ENCODE measurements at regions not wholly inside any gene's neighbourhood (a gene's known extent, or its start where the extent isn't known, plus 50 kb on each side); places are given as distances from the start of the nearest gene placed in this dataset.
"Not testable (repeated sequence)": the region's sequence is repeated elsewhere in the genome, so short reads cannot be mapped to it uniquely, and the experiment has no call there.

GRCh38 chr2:144643537-144644336 is 123.8 kb upstream of the ZEB2 start:
- DNase-seq (ENCODE audit: low read depth): no peak

DNA sequence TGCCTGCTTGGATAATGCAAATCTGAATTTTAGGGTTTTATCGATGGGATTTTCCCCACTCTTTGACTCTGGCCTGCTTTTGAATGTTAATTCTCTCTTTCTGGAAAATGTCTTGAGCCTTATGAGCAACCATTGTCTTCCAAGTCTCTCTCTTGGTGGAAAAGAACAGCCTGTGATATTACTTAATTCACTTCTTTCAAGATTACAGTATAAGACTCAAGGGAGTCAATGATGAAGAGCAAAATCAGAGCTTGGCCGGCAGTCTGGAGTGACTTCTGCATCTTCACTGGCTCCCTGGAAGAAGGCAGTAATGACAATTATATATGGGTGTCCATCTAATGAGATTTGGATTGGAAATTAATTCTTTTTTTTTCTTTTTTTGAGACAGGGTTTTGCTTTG is 122.9 kb upstream of the ZEB2 start:
- DNase-seq (ENCODE audit: low read depth): no peak

DNA sequence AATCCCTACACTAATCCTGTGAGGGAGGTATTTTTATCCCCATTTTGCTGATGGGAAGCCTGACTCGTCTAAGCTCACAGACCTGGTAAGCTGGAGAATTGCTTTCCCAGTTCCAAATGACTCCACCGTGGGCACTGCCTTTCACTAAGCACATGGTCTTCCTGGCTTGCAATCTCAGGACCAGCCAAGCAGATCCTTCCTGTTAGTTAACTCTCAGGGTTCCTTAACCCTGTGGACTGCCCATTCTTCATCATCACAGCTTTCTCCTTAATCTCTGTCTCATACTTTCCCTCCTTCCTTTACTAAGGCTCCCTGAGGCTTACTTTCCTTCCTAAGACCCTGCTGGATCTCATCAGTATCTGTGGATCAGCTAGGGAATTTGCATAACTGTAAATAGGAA is 122.2 kb upstream of the ZEB2 start:
- DNase-seq (ENCODE audit: low read depth): no peak

DNA sequence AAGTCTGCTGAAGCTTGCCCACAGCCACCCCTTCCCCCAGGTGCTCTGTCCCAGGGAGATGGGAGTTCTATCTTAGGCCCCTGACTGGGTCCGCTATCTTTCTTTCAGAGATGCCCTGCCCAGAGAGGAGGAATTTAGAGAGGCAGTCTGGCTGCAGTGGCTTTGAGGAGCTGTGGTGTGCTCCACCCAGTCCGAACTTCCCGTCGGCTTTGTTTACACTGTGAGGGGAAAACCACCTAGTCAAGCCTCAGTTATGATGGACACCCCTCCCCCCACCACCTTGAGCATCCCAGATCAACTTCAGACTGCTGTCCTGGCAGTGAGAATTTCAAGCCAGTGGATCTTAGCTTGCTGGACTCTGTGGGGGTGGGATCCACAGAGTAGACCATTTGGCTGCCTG is 118.3 kb upstream of the ZEB2 start:
- DNase-seq (ENCODE audit: low read depth): not testable (repeated sequence)

DNA sequence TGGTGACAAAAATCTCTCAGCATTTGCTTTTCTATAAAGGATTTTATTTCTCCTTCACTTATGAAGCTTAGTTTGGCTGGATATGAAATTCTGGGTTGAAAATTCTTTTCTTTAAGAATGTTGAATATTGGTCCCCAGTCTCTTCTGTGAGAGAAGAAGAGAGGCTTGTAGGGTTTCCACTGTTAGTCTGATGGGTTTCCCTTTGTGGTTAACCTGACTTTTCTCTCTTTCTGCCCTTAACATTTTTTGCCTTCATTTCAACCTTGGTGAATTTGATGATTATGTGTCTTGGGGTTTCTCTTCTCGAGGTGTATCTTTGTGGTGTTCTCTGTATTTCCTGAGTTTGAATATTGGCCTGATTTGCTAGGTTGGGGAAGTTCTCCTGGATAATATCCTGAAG is 116.9 kb upstream of the ZEB2 start:
- DNase-seq (ENCODE audit: low read depth): not testable (repeated sequence)

DNA sequence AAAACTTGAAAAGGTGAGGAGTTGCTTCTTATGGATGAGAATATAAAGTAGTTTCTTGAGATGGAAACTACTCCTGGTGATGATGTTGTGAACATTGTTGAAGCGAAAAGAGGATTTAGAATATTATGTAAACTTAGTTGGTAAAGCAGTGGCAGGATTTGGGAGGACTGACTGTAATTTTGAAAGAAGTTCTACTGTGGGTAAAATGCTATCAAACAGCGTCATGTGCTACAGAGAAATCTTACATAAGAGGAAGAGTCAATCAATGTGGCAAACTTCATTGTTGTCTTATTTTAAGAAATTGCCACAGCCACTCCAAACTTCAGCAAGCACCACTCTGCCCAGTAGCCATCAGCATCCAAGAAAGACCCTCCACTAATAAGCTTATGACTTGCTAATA is 112.9 kb upstream of the ZEB2 start:
- no peak for DNase-seq (ENCODE audit: low read depth)

DNA sequence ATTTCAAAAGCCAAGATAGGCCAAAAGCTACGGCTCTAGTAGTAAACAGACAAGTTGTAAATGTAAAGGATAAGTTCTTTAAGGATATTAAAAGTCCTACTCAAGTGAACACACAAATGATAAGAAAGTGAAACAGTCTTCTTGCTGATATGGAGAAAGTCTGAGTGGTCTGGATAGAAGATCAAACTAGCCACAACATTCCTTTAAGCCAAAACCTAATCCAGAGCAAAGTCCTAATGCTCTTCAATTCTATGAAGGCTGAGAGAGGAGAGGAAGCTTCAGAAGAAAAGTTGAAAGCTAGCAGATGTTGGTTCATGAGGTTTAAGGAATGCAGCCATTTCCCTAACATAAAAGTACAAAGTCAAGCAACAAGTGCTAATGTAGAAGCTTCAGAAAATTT is 111.7 kb upstream of the ZEB2 start:
- no peak for DNase-seq (ENCODE audit: low read depth)

GRCh38 chr2:144630459-144631215 is 110.7 kb upstream of the ZEB2 start:
- no peak for DNase-seq (ENCODE audit: low read depth)

DNA sequence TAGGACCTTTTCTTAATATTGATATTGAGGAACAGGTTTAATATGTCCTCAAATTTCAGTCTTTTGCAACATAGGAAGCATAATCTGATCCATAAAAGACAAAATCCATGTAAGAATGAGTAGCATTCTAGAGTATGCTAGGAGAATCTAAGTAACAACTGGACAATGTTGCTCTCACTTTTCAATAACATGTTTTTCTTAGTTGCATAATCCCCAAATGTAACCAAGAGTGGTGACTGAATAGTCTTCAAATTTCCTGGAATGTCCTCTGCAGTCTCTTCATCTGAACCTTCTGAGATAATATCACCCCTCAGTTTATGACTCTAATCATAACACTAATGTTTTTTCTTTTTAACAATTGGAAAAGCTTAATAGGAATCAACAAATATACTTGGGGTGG is 110.0 kb upstream of the ZEB2 start:
- no peak for DNase-seq (ENCODE audit: low read depth)

DNA sequence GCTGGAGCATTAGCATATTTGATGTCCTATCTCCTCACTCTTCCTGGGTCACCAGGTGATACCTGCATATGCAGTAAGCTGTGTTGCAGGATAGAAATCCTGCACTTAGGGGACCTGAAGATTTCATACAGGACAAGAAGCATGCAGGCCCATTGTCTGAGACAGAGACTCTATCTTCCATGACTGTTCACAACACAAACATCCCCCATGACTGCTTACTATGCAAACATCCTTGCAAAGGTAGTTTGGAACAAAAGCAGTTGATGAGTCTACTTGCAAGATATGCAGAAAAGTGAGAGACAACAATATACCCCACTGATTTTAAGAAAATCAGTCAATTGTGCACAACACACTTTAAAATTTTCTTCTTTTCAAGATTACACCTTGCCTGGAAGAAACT is 108.6 kb upstream of the ZEB2 start:
- no peak for DNase-seq (ENCODE audit: low read depth)

DNA sequence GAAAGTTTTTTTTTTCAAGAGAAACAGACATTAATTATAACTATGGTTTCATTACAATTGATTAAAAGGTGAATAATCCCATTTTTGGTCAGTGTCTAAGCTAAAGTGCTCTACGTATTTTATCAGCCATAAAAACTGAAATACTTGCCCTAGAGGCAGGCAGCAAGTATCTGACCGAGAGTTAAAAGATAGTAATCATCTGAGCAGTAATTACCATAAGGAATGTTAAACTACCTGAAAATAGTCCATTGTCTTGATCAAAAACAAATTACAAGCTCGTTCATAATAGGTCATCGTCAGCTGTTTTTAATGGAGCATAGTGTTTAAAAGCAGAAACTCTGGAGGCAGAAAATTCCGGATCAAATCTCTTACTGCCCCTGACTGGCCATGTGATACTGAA is 105.7 kb upstream of the ZEB2 start:
- no peak for DNase-seq (ENCODE audit: low read depth)

GRCh38 chr2:144625226-144625625 is 105.3 kb upstream of the ZEB2 start:
- no peak for DNase-seq (ENCODE audit: low read depth)

GRCh38 chr2:144624451-144624850 is 104.5 kb upstream of the ZEB2 start:
- no peak for DNase-seq (ENCODE audit: low read depth)

DNA sequence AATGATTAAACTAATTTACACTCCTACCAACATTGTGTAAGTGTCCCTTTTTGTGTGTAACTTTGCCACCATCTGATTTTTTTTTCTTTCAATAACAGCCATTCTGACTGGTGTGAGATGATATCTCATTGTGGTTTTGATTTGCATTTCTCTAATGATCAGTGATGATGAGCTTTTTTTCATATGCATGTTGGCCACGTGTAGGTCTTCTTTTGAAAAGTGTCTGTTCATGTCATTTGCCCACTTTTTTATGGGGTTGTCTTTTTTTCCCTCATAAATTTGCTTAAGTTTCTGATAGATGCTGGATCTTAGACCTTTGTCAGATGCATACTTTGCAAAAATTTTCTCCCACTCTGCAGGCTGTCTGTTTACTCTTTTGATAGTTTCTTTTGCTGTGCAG is 102.5 kb upstream of the ZEB2 start:
- DNase-seq (ENCODE audit: low read depth): not testable (repeated sequence)

DNA sequence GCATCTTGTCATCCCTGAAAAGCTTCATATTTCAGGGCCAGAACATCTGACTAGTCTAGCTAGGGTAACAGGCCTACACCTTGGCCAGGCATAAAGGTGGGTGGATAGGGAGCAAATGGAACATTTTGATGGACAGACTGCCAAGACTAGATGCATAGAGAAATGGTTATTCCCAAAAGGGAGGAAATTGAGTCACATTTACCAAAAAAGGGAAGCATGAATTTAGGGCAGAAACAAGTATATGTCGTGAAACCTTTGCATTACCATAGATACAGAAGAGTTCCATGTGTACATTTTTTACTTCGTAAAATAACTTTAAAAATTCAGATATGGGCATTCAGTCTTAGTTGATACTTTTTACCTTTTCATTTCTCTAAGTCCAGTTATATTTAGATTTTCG is 101.3 kb upstream of the ZEB2 start:
- DNase-seq (ENCODE audit: low read depth): no peak

- DNase-seq (ENCODE audit: low read depth): no peak
Observed at GRCh38 chr2:144619760-144620159, 99.8 kb upstream of the ZEB2 start.

GRCh38 chr2:144617171-144617570 is 97.3 kb upstream of the ZEB2 start:
- not testable (repeated sequence) for DNase-seq (ENCODE audit: low read depth)

DNA sequence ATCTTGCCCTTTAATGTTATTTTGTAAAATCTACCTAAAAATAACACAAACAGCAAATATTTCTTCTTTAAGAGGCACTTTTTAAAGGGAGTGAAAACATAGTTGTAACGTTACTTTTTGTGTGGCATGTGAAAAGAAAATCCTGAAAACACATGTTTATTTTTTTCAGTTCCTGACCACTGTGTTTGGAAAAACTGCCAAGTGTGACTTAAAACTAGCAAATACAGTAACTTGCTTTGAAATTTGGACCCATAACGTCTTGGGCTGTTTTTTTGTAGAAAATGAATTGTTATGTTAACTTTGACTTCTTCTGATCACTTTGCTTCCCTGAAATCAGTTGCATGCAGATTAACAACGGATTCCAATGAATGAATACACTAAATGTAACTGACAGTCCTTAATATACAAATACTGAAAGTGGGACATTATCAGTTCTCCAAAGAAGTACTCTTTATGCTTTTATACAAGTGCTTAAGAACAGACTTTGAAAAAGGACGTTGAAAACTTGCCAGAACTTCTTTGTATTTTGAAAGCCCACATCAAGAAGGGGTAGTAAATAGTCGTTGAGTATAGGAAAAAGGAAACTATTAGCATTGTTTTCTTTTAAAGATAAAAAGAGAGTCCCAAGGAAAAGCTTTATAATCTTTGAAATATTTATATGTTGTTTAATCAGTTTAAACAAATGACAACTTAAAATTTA is 96.1 kb upstream of the ZEB2 start:
- no peak for DNase-seq (ENCODE audit: low read depth)

DNA sequence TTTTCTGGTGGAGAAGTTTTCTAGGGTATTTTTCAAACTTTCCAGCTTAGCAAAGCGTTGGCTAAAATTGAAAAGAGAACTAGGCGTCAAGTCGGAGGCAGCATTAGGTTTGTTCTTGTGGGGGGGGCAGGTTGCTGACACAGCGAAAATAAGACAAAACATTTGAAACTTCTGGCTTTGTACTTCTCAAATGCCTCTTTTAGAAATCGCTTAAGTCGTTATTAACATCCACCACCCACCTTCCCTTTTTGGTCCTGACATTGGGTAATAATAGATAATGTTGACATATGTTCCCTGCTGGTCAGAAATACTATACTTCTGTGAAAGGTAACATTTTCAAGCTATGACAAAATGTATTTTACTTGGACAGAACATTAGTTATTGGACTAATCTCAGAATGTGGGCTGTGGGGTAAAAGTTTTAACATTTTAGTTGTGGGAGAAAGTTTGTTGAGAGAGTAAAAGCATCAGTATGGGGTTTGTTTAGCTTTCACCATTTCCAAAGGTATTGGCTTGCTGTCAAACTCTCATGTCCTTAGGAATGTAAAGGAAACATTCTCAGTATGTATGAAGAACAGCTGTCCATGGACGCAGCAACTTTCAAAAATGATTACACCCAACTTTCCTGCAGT is 88.1 kb upstream of the ZEB2 start:
- DNase-seq (ENCODE audit: low read depth): no peak

GRCh38 chr2:144607099-144607498 is 87.2 kb upstream of the ZEB2 start:
- DNase-seq (ENCODE audit: low read depth): no peak

GRCh38 chr2:144606466-144607095 is 86.7 kb upstream of the ZEB2 start:
- no peak for DNase-seq (ENCODE audit: low read depth)

DNA sequence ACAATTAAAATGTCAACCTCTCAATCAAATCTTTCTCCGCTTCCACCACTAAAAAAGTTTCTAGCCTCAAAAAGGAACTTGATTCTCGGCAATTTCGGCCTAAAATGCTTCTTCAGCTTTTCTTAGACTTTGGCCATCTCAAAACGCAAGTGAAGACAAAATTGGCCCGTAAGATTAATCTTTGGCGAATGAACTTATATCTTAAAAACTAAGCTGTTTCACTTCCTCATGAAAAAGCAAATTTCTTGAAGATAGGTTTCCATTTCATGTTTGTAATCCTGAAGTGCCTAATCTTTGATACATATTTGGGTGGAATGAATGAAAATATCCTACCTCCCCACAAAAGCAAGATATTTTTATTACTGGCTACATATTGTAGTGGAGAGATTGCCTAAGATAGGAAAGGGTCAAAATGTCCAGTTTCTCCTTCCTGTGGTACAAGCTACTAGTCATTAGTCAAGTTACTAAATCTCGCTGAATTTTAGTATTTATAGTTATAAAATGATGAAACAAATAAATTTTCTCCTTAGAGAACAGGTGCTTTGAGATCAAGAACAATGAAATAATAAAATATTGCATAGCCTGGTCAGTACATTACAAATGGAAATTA is 85.4 kb upstream of the ZEB2 start:
- DNase-seq (ENCODE audit: low read depth): no peak

All from stimulated activated CD8-positive, alpha-beta memory T cell treated with anti-CD3 and anti-CD28 coated beads, Interleukin-4, amount 100 ng/mL, for 24 hours (primary cell).